PC-3 (cell line): ENCODE measurements at regions not wholly inside any gene's neighbourhood (a gene's known extent, or its start where the extent isn't known, plus 50 kb on each side); places are given as distances from the start of the nearest gene placed in this dataset.

Experiments used
- ATAC-seq: fragments of 200-7000 bp; cut with Tn5 transposase; 2 replicates; pipeline ENCODE4 v1.9.1; 2020; ENCODE audit warnings: mild to moderate bottlenecking, moderate library complexity
- BruUV-seq: library from RNA; stranded (reverse); fragments of 400-500 nt; replicated peaks from 2 replicates; lab custom pipeline; 2021; lab: Mats Ljungman, UMichigan
- CTCF ChIA-PET: fragments of 300-600 bp; sonication (Branson Sonifier 250); formaldehyde crosslinking; loops from one replicate; lab custom pipeline; 2022; ENCODE audit warnings: antibody characterized with exemption; lab: Charles Lee
- POLR2A ChIA-PET: fragments of 300-600 bp; sonication (Branson Sonifier 250); formaldehyde crosslinking; loops from one replicate; lab custom pipeline; 2022; ENCODE audit warnings: antibody characterized with exemption; ENCODE audit not compliant: unreplicated experiment; lab: Charles Lee
- DNase-seq: peaks from one replicate; pipeline ENCODE4 v3.0.0-alpha.2; 2015
- H2AFZ ChIP-seq: fragments of 300-600 bp; sonication (generic); 2 replicates; pipeline ENCODE4 v1.6.0; 2016; ENCODE audit warnings: antibody characterized with exemption, low read length
- H3F3A ChIP-seq: fragments of 300-600 bp; sonication (generic); one replicate; pipeline ENCODE4 v1.6.0; 2017; ENCODE audit warnings: antibody characterized with exemption, low read length, control low read depth, mild to moderate bottlenecking; ENCODE audit not compliant: unreplicated experiment
- H3K27ac ChIP-seq: fragments of 300-600 bp; sonication (generic); 2 replicates; pipeline ENCODE4 v1.5.1; 2016; ENCODE audit warnings: mild to moderate bottlenecking, low read length
- H3K27me3 ChIP-seq: fragments of 300-600 bp; sonication (generic); 2 replicates; pipeline ENCODE4 v1.6.1; 2016; ENCODE audit warnings: low read length, mixed read lengths
- H3K36me3 ChIP-seq: fragments of 300-600 bp; sonication (generic); 2 replicates; pipeline ENCODE4 v1.6.1; 2016; ENCODE audit warnings: low read depth, mixed run types, low read length, mixed read lengths
- H3K4me1 ChIP-seq: fragments of 300-600 bp; sonication (generic); 2 replicates; pipeline ENCODE4 v1.5.1; 2016; ENCODE audit warnings: low read length; ENCODE audit not compliant: insufficient read depth
- H3K4me2 ChIP-seq: fragments of 300-600 bp; sonication (generic); 2 replicates; pipeline ENCODE4 v1.6.0; 2016; ENCODE audit warnings: low read length
- H3K4me3 ChIP-seq: fragments of 300-600 bp; sonication (generic); 2 replicates; pipeline ENCODE4 v1.5.1; 2016; ENCODE audit warnings: mild to moderate bottlenecking, low read length, mixed read lengths
- H3K79me2 ChIP-seq: fragments of 300-600 bp; sonication (generic); 2 replicates; pipeline ENCODE4 v1.6.1; 2017; ENCODE audit warnings: low read length, mixed read lengths
- H3K9ac ChIP-seq: fragments of 300-600 bp; sonication (generic); 2 replicates; pipeline ENCODE4 v1.6.0; 2016; ENCODE audit warnings: mild to moderate bottlenecking, low read length
- H3K9me2 ChIP-seq: fragments of 300-600 bp; sonication (generic); replicated peaks from 2 replicates; pipeline ENCODE4 v1.6.1; 2016; ENCODE audit warnings: mixed run types, low read length, mixed read lengths
- H3K9me3 ChIP-seq: fragments of 300-600 bp; sonication (generic); 2 replicates; pipeline ENCODE4 v1.6.1; 2016; ENCODE audit warnings: low read length, mixed read lengths
- H4K20me1 ChIP-seq: fragments of 300-600 bp; sonication (generic); 2 replicates; pipeline ENCODE4 v1.6.1; 2016; ENCODE audit warnings: low read length, mixed read lengths
- EZH2 ChIP-seq: fragments of 300-600 bp; sonication (generic); IDR thresholded peaks from one replicate; pipeline ENCODE4 v1.6.1; 2017; ENCODE audit warnings: antibody characterized with exemption, mild to moderate bottlenecking, low read length; ENCODE audit not compliant: unreplicated experiment
- EZH2phosphoT487 ChIP-seq: fragments of 300-600 bp; sonication (generic); IDR thresholded peaks from 2 replicates; pipeline ENCODE4 v1.6.1; 2018; ENCODE audit warnings: mild to moderate bottlenecking, antibody characterized with exemption, low read length, borderline replicate concordance
- intact Hi-C: fragments of 100-400 bp; cut with micrococcal nuclease; formaldehyde crosslinking; loops from 2 replicates; pipeline ENCODE4 v1.9.0; 2023
- TF ChIP-seq, protein P1 (sequence below): fragments of 300-600 bp; sonication (generic); conservative IDR thresholded peaks from 2 replicates; pipeline ENCODE4 v1.5.1; 2017; ENCODE audit warnings: antibody characterized with exemption, low read depth, mild to moderate bottlenecking, low read length

- DNase-seq (no peak), ATAC-seq (no peak)
- H3K36me3 ChIP-seq: no peaks in the 10 kb centered on the region
- no peaks in the 10 kb centered on the region for H3K9me3 ChIP-seq
- ChIA-PET POLR2A (no interaction called here), CTCF (no interaction called here)
- H3K4me3 ChIP-seq: no peak overlapping the region
- no peak overlapping the region for H3K4me2 ChIP-seq
- TF ChIP-seq, protein P1, sequence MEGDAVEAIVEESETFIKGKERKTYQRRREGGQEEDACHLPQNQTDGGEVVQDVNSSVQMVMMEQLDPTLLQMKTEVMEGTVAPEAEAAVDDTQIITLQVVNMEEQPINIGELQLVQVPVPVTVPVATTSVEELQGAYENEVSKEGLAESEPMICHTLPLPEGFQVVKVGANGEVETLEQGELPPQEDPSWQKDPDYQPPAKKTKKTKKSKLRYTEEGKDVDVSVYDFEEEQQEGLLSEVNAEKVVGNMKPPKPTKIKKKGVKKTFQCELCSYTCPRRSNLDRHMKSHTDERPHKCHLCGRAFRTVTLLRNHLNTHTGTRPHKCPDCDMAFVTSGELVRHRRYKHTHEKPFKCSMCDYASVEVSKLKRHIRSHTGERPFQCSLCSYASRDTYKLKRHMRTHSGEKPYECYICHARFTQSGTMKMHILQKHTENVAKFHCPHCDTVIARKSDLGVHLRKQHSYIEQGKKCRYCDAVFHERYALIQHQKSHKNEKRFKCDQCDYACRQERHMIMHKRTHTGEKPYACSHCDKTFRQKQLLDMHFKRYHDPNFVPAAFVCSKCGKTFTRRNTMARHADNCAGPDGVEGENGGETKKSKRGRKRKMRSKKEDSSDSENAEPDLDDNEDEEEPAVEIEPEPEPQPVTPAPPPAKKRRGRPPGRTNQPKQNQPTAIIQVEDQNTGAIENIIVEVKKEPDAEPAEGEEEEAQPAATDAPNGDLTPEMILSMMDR: no peak
- TF ChIP-seq EZH2: no peak
- no peak for TF ChIP-seq EZH2phosphoT487
- BruUV-seq: no TSS peak
- H2AFZ ChIP-seq: no peak overlapping the region
- intact Hi-C loops: no loop called here
- no peaks in the 10 kb centered on the region for H4K20me1 ChIP-seq
- H3K27ac ChIP-seq: no peak overlapping the region
- no peaks in the 10 kb centered on the region for H3K9me2 ChIP-seq
- H3K27me3 ChIP-seq: no peaks in the 10 kb centered on the region
- H3F3A ChIP-seq: no peaks in the 10 kb centered on the region
- no peaks in the 10 kb centered on the region for H3K79me2 ChIP-seq
- H3K4me1 ChIP-seq: no peaks in the 10 kb centered on the region
- no peak overlapping the region for H3K9ac ChIP-seq
These were observed 63.3 kb upstream of the PCDH7 start for GRCh38 chr4:30656828-30657227.

- Histone ChIP-seq H3K36me3 (no peaks in the 10 kb centered on the region), H3K4me3 (no peak overlapping the region), H3K27me3 (no peaks in the 10 kb centered on the region), H3F3A (no peaks in the 10 kb centered on the region), H3K27ac (no peak overlapping the region), H3K4me2 (no peak overlapping the region), H2AFZ (no peak overlapping the region), H4K20me1 (no peaks in the 10 kb centered on the region), H3K79me2 (no peaks in the 10 kb centered on the region), H3K9me2 (no peaks in the 10 kb centered on the region), H3K9ac (no peak overlapping the region), H3K9me3 (no peaks in the 10 kb centered on the region), H3K4me1 (no peaks in the 10 kb centered on the region)
- intact Hi-C loops: no loop called here
- DNase-seq: no peak
- no TSS peak for BruUV-seq
- CTCF ChIA-PET: no interaction called here
- TF ChIP-seq EZH2 (no peak), EZH2phosphoT487 (no peak)
- TF ChIP-seq, protein P1: no peak
- POLR2A ChIA-PET: no interaction called here
- no peak for ATAC-seq
These were observed 52.2 kb upstream of the PCDH7 start for GRCh38 chr4:30667919-30668318.

DNA sequence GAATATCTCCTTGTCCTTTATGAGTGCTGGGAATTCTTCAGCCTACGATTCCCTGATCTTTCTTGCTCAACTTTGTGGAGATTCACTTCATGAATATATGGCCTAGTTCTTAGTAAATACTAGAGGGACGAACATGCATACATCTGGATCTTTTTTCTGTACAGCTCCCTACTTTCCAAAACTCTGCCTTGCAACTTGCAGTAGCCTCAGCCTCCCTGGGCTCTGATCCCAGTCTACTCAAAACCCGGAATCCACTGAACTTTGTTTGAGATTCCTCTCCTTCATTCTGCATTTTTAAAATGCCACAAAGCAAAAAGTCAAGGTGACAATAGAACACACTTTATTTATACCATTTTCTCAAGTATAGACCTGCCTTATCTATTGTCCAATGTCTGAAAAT, 50.0 kb upstream of the PCDH7 start:
- no peak for DNase-seq
- Histone ChIP-seq H3K4me3 (no peak overlapping the region), H3K79me2 (no peaks in the 10 kb centered on the region), H3K36me3 (no peaks in the 10 kb centered on the region), H3K9me3 (no peaks in the 10 kb centered on the region), H4K20me1 (no peaks in the 10 kb centered on the region), H3F3A (no peaks in the 10 kb centered on the region), H3K27me3 (no peaks in the 10 kb centered on the region), H3K9ac (no peak overlapping the region), H3K4me1 (no peaks in the 10 kb centered on the region), H3K4me2 (no peak overlapping the region), H2AFZ (no peak overlapping the region), H3K9me2 (no peaks in the 10 kb centered on the region), H3K27ac (no peak overlapping the region)
- BruUV-seq: no TSS peak
- POLR2A ChIA-PET: no interaction called here
- CTCF ChIA-PET: no interaction called here
- TF ChIP-seq EZH2phosphoT487 (no peak), EZH2 (no peak)
- TF ChIP-seq, protein P1: no peak
- intact Hi-C loops: no loop called here
- no peak for ATAC-seq
